H1 (cell line): ENCODE measurements at regions not wholly inside any gene's neighbourhood (a gene's known extent, or its start where the extent isn't known, plus 50 kb on each side); places are given as distances from the start of the nearest gene placed in this dataset.

Experiments used
- CTCF ChIA-PET: fragments of 300-600 bp; sonication (Branson Sonifier 250); formaldehyde crosslinking; loops from one replicate; lab custom pipeline; 2021; ENCODE audit not compliant: partially characterized antibody; lab: Charles Lee
- POLR2A ChIA-PET: fragments of 300-600 bp; sonication (Branson Sonifier 250); formaldehyde crosslinking; loops from one replicate; lab custom pipeline; 2021; ENCODE audit warnings: inconsistent platforms; ENCODE audit not compliant: partially characterized antibody; lab: Charles Lee
- DNase-seq, 2 experiments: peaks; one replicate each; pipeline versions ENCODE4 v3.0.0 to v3.0.0-alpha.2; 2010 to 2022; ENCODE audit warnings: low spot score in 2 of 2, low read depth in 1 of 2, mixed read lengths in 1 of 2
- FAIRE-seq: peaks from 2 replicates; lab custom pipeline; 2011; peaks lifted over from hg19 to GRCh38; lab: Jason Lieb, UNC
- H2AFZ ChIP-seq: 2 replicates; pipeline ENCODE4 v1.8.1; 2012; ENCODE audit warnings: low read length, inconsistent platforms
- H2AK5ac ChIP-seq: 2 replicates; pipeline ENCODE4 v1.6.1; 2013; ENCODE audit warnings: low read depth, low read length
- H2BK120ac ChIP-seq: replicated peaks from 2 replicates; pipeline ENCODE3; 2013; ENCODE audit warnings: low read depth, low read length, inconsistent platforms
- H2BK12ac ChIP-seq: 2 replicates; pipeline ENCODE4 v1.6.1; 2013; ENCODE audit warnings: low read depth, low read length
- H2BK15ac ChIP-seq: 2 replicates; pipeline ENCODE4 v1.6.1; 2013; ENCODE audit warnings: low read length
- H2BK20ac ChIP-seq: 2 replicates; pipeline ENCODE4 v1.6.1; 2013; ENCODE audit warnings: low read length
- H2BK5ac ChIP-seq: 2 replicates; pipeline ENCODE4 v1.6.1; 2013; ENCODE audit warnings: low read depth, low read length
- H3K14ac ChIP-seq: 2 replicates; pipeline ENCODE4 v1.6.1; 2013; ENCODE audit warnings: inconsistent platforms; ENCODE audit not compliant: insufficient read length
- H3K18ac ChIP-seq: 2 replicates; pipeline ENCODE4 v1.6.1; 2013; ENCODE audit warnings: low read length; ENCODE audit errors: extremely low read depth
- H3K23ac ChIP-seq: 2 replicates; pipeline ENCODE4 v1.6.1; 2013; ENCODE audit warnings: inconsistent platforms; ENCODE audit not compliant: insufficient read length
- H3K23me2 ChIP-seq: 2 replicates; pipeline ENCODE4 v1.6.1; 2013; ENCODE audit warnings: low read depth, low read length
- H3K27ac ChIP-seq: 2 replicates; pipeline ENCODE4 v1.6.1; 2011; ENCODE audit warnings: low read depth, low read length, inconsistent platforms
- H3K27me3 ChIP-seq, 4 experiments: replicated peaks in 1 of 4; 1 replicate in 1 of 4; 2 replicates in 3 of 4; pipeline versions ENCODE4 v1.6.1 to v1.8.1; 2011 to 2013; ENCODE audit warnings: low read length in 3 of 4, mild to moderate bottlenecking in 3 of 4, inconsistent platforms in 2 of 4, mixed read lengths in 2 of 4, moderate library complexity in 1 of 4; ENCODE audit not compliant: control insufficient read depth in 3 of 4, insufficient read depth in 3 of 4; ENCODE audit errors: extremely low read depth in 1 of 4
- H3K36me3 ChIP-seq, 4 experiments: 2 replicates each; pipeline versions ENCODE4 v1.6.1 to v1.8.1; 2011 to 2013; ENCODE audit warnings: mild to moderate bottlenecking in 4 of 4, low read length in 3 of 4, moderate library complexity in 2 of 4, control low read depth in 1 of 4, inconsistent platforms in 1 of 4; ENCODE audit not compliant: insufficient read depth in 4 of 4, control insufficient read depth in 2 of 4
- H3K4ac ChIP-seq: replicated peaks from 2 replicates; pipeline ENCODE3; 2013; ENCODE audit warnings: low read length, low read depth, mixed read lengths, inconsistent platforms; ENCODE audit not compliant: insufficient read length
- H3K4me1 ChIP-seq, 4 experiments: replicated peaks in 1 of 4; 1 replicate in 1 of 4; 2 replicates in 3 of 4; pipeline versions ENCODE4 v1.6.1 to v1.8.1; 2011 to 2013; ENCODE audit warnings: low read length in 3 of 4, inconsistent platforms in 2 of 4, mixed read lengths in 1 of 4; ENCODE audit not compliant: insufficient read depth in 4 of 4, control insufficient read depth in 3 of 4
- H3K4me2 ChIP-seq, 2 experiments: 2 replicates each; pipeline versions ENCODE4 v1.6.1 to v1.8.1; 2011 to 2013; ENCODE audit warnings: low read depth in 2 of 2, low read length in 2 of 2, control low read depth in 1 of 2, inconsistent platforms in 1 of 2, mild to moderate bottlenecking in 1 of 2; ENCODE audit not compliant: insufficient read depth in 1 of 2
- H3K4me3 ChIP-seq, 4 experiments: fragments of 200-600, 300-600 bp in 1 of 4; sonication (generic), shearing (Covaris generic), sonication (Bioruptor Twin) in 1 of 4; 2 replicates each; pipeline versions ENCODE4 v1.5.1 to v1.8.1; 2011 to 2016; ENCODE audit warnings: low read length in 4 of 4, low read depth in 3 of 4, control low read depth in 2 of 4, inconsistent platforms in 2 of 4, mild to moderate bottlenecking in 2 of 4, mixed read lengths in 1 of 4, moderate library complexity in 1 of 4; ENCODE audit not compliant: insufficient read depth in 2 of 4; ENCODE audit errors: extremely low read depth in 1 of 4
- H3K56ac ChIP-seq: replicated peaks from 2 replicates; pipeline ENCODE3; 2013; ENCODE audit warnings: low read depth, mild to moderate bottlenecking, mixed read lengths, low read length, inconsistent platforms; ENCODE audit not compliant: insufficient read length
- H3K79me1 ChIP-seq: 2 replicates; pipeline ENCODE4 v1.6.1; 2013; ENCODE audit warnings: low read depth, low read length, control low read depth
- H3K79me2 ChIP-seq, 2 experiments: 2 replicates each; pipeline versions ENCODE4 v1.6.1 to v1.8.1; 2012 to 2013; ENCODE audit warnings: low read length in 2 of 2, mild to moderate bottlenecking in 2 of 2, inconsistent platforms in 1 of 2; ENCODE audit not compliant: insufficient read depth in 2 of 2, control insufficient read depth in 1 of 2
- H3K9ac ChIP-seq, 4 experiments: replicated peaks in 1 of 4; 1 replicate in 1 of 4; 2 replicates in 3 of 4; pipeline versions ENCODE4 v1.6.1 to v1.8.1; 2011 to 2013; ENCODE audit warnings: low read depth in 3 of 4, low read length in 3 of 4, control low read depth in 2 of 4, mild to moderate bottlenecking in 2 of 4, moderate library complexity in 2 of 4, inconsistent platforms in 1 of 4; ENCODE audit errors: extremely low read depth in 1 of 4
- H3K9me3 ChIP-seq, 2 experiments: 2 replicates each; pipeline versions ENCODE4 v1.6.1 to v1.8.1; 2012 to 2013; ENCODE audit warnings: mild to moderate bottlenecking in 2 of 2, moderate library complexity in 2 of 2, control low read depth in 1 of 2, inconsistent platforms in 1 of 2, low read depth in 1 of 2, low read length in 1 of 2, mixed read lengths in 1 of 2; ENCODE audit not compliant: insufficient read depth in 2 of 2
- H4K20me1 ChIP-seq, 2 experiments: replicated peaks in 1 of 2; 2 replicates each; pipeline versions ENCODE3 to v1.8.1; 2011 to 2013; ENCODE audit warnings: inconsistent platforms in 2 of 2, low read length in 2 of 2, mild to moderate bottlenecking in 1 of 2; ENCODE audit not compliant: insufficient read depth in 2 of 2, control insufficient read depth in 1 of 2
- H4K5ac ChIP-seq: 2 replicates; pipeline ENCODE4 v1.6.1; 2013; ENCODE audit warnings: low read length, low read depth, mixed read lengths, inconsistent platforms; ENCODE audit not compliant: insufficient read length
- H4K8ac ChIP-seq: 2 replicates; pipeline ENCODE4 v1.8.0; 2013; ENCODE audit warnings: mild to moderate bottlenecking, moderate library complexity, low read length, inconsistent platforms; ENCODE audit not compliant: insufficient read depth; ENCODE audit errors: extremely low read depth
- H4K91ac ChIP-seq: replicated peaks from 2 replicates; pipeline ENCODE3; 2013; ENCODE audit warnings: low read length, mixed read lengths, inconsistent platforms; ENCODE audit not compliant: insufficient read length
- CREB1 ChIP-seq: IDR thresholded peaks from 2 replicates; pipeline ENCODE4 v1.6.1; 2012; ENCODE audit warnings: inconsistent platforms
- KDM4A ChIP-seq: IDR thresholded peaks from one replicate; pipeline ENCODE4 v1.7.1; 2012; ENCODE audit warnings: low read depth, mild to moderate bottlenecking, moderate library complexity, low read length, inconsistent platforms; ENCODE audit not compliant: severe bottlenecking
- MAFK ChIP-seq: IDR thresholded peaks from 2 replicates; pipeline ENCODE4 v1.6.1; 2012; ENCODE audit warnings: low read depth, mild to moderate bottlenecking, improper control_type of control experiment, low read length
- PHF8 ChIP-seq: fragments of 200-600 bp; sonication (generic); conservative IDR thresholded peaks from 2 replicates; pipeline ENCODE4 v1.7.1; 2012; ENCODE audit warnings: low read depth, mild to moderate bottlenecking, inconsistent platforms, low read length, moderate library complexity
- SIRT6 ChIP-seq: IDR thresholded peaks from one replicate; pipeline ENCODE4 v1.7.1; 2012; ENCODE audit warnings: low read length, inconsistent platforms
- TAF7 ChIP-seq: optimal IDR thresholded peaks from 2 replicates; pipeline ENCODE3; 2011; ENCODE audit warnings: low read depth, mild to moderate bottlenecking, inconsistent platforms, low read length, moderate library complexity, borderline replicate concordance
- TBP ChIP-seq: IDR thresholded peaks from 2 replicates; pipeline ENCODE4 v1.6.1; 2011; ENCODE audit warnings: low read depth, low read length, improper control_type of control experiment
- WGBS, 2 experiments: shearing (Covaris generic) in 1 of 2; methylation state at CpG; one replicate each; pipeline versions ENCODE4 v1.1.6 to v1.1.7; 2013 to 2015; ENCODE audit warnings: low lambda C conversion rate in 2 of 2, mixed read lengths in 2 of 2, inconsistent platforms in 1 of 2, low coverage in 1 of 2, missing lambda C conversion rate in 1 of 2; ENCODE audit not compliant: insufficient replicate concordance in 2 of 2, insufficient coverage in 1 of 2, insufficient read length in 1 of 2; ENCODE audit errors: extremely low coverage in 1 of 2, missing lambda C conversion rate in 1 of 2; 5-methylcytosine and 5-hydroxymethylcytosine counted together

GRCh38 chr13:47294691-47295090 is 397.8 kb upstream of the HTR2A start:
- Histone ChIP-seq H4K5ac (no peak overlapping the region), H3K27me3 (no peaks in the 10 kb centered on the region), H3K23me2 (no peaks in the 10 kb centered on the region), H3K9me3 (no peaks in the 10 kb centered on the region), H3K4me3 (no peak overlapping the region), H3K27ac (no peak overlapping the region), H3K4ac (no peak overlapping the region), H2BK12ac (no peak overlapping the region), H3K9ac (no peak overlapping the region), H4K8ac (no peak overlapping the region), H3K23ac (no peak overlapping the region), H3K4me1 (no peaks in the 10 kb centered on the region), H2BK15ac (no peak overlapping the region), H3K36me3 (no peaks in the 10 kb centered on the region), H4K20me1 (no peaks in the 10 kb centered on the region), H4K91ac (no peak overlapping the region), H3K56ac (no peak overlapping the region), H2BK20ac (no peak overlapping the region), H3K4me2 (no peak overlapping the region), H3K79me2 (no peaks in the 10 kb centered on the region), H2AK5ac (no peak overlapping the region), H3K79me1 (no peaks in the 10 kb centered on the region), H2BK120ac (no peak overlapping the region), H2BK5ac (no peak overlapping the region), H3K14ac (no peak overlapping the region), H3K18ac (no peak overlapping the region), H2AFZ (no peak overlapping the region)
- WGBS, 2 experiments: 95% methylated on average over 3 of the region's 3 CpGs; no CpG with 5 or more reads in 1 of the 2 experiments
- DNase-seq (no peak), FAIRE-seq (no peak)
- ChIA-PET CTCF (interaction anchor here (0.6 to 1.0 kb wide), 3 partner anchors 102 to 471 kb away, joined by 3 read pairs; no protein-coding TSS in a partner anchor), POLR2A (no interaction called here)
- TF ChIP-seq PHF8: no peak
- no peak for TF ChIP-seq TBP
- TF ChIP-seq KDM4A: no peak
- no peak for TF ChIP-seq SIRT6
- no peak for TF ChIP-seq CREB1
- no peak for TF ChIP-seq TAF7
- no peak for TF ChIP-seq MAFK
